ENCODE measurements at regions not wholly inside any gene's neighbourhood (a gene's known extent, or its start where the extent isn't known, plus 50 kb on each side); places are given as distances from the start of the nearest gene placed in this dataset.

GRCh38 chr5:27969157-27969556, 930.8 kb upstream of the CDH9 start:
- Mint-ChIP-seq H3K4me3 (ENCODE audit: unreplicated experiment) (no peak overlapping the region), H3K4me1 (ENCODE audit: low read depth) (no peaks in the 10 kb centered on the region), H3K27ac (ENCODE audit: unreplicated experiment) (no peak overlapping the region), H3K36me3 (ENCODE audit: low read depth) (peaks cover 2% of the 10 kb centered on the region), H3K9me3 (ENCODE audit: low read depth) (peaks cover 26% of the 10 kb centered on the region), H3K27me3 (ENCODE audit: low read depth) (no peaks in the 10 kb centered on the region)
- TF ChIP-seq, protein P1, sequence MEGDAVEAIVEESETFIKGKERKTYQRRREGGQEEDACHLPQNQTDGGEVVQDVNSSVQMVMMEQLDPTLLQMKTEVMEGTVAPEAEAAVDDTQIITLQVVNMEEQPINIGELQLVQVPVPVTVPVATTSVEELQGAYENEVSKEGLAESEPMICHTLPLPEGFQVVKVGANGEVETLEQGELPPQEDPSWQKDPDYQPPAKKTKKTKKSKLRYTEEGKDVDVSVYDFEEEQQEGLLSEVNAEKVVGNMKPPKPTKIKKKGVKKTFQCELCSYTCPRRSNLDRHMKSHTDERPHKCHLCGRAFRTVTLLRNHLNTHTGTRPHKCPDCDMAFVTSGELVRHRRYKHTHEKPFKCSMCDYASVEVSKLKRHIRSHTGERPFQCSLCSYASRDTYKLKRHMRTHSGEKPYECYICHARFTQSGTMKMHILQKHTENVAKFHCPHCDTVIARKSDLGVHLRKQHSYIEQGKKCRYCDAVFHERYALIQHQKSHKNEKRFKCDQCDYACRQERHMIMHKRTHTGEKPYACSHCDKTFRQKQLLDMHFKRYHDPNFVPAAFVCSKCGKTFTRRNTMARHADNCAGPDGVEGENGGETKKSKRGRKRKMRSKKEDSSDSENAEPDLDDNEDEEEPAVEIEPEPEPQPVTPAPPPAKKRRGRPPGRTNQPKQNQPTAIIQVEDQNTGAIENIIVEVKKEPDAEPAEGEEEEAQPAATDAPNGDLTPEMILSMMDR (IDR thresholded peaks at IDR 0.05): no peak
- DNase-seq (ENCODE audit: low spot score): no peak

DNA sequence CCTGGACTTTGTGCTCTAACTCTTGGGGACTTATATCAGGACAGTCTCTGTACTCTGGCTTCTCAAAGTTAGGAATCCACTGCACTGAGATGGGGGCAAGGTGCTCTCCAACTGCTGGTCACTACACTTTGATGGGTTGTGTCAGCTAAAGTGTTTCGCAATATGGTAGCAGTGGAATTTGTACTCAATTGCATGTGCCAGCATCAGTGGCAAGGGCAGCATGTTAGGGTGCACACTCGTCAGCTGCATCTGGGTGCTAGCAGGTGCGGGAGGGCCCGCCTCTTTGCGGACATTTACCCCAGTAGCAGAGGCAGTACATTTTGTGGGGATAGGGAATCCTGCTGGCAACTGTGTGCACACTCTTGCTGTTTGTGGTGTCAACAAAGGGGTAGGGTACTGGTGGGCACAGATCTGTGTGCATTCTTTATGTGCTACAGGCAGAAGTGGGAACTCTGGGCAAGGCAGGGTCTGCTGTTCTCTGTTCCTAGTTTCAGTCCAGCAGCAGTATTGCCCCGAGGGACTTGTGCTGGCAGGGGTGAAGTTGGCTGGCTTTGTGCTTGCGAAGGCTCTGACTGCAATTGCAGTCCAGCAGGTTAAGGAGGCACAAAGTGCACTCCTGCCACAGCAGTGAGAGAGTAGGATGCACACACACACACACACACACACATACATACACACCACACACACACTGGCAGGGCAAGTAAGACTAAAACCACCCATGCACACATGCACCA, 924.8 kb upstream of the CDH9 start:
- DNase-seq (ENCODE audit: low spot score): no peak
- Mint-ChIP-seq H3K27ac (ENCODE audit: unreplicated experiment) (no peak overlapping the region), H3K4me3 (ENCODE audit: unreplicated experiment) (no peak overlapping the region), H3K36me3 (ENCODE audit: low read depth) (peaks cover 2% of the 10 kb centered on the region), H3K4me1 (ENCODE audit: low read depth) (no peaks in the 10 kb centered on the region), H3K9me3 (ENCODE audit: low read depth) (peaks cover 55% of the 10 kb centered on the region), H3K27me3 (ENCODE audit: low read depth) (no peaks in the 10 kb centered on the region)
- TF ChIP-seq, protein P1 (IDR thresholded peaks at IDR 0.05): no peak

DNA sequence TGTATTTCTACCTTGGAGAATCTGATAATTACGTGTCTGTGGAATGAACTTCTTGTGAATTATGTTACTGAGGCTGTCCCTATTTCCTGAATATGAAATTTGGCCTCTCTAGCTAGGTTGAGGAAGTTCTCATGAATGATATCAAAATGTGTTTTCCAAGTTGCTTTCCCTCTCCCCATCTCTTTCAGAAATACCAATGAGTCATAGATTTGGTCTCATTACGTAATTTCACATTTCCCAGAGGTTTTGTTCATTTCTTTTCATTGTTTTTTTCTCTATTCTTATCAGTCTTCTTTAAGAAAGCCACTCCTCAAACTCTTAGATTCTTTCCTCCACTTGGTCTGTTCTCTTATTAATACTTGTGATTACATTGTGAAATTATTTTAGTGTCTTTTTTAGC, 923.8 kb upstream of the CDH9 start:
- H3K36me3 Mint-ChIP-seq (ENCODE audit: low read depth): peaks cover 2% of the 10 kb centered on the region
- H3K27ac Mint-ChIP-seq (ENCODE audit: unreplicated experiment): no peak overlapping the region
- peaks cover 62% of the 10 kb centered on the region for H3K9me3 Mint-ChIP-seq (ENCODE audit: low read depth)
- TF ChIP-seq, protein P1 (IDR thresholded peaks at IDR 0.05): no peak
- DNase-seq (ENCODE audit: low spot score): no peak
- H3K4me1 Mint-ChIP-seq (ENCODE audit: low read depth): no peaks in the 10 kb centered on the region
- H3K4me3 Mint-ChIP-seq (ENCODE audit: unreplicated experiment): no peak overlapping the region
- H3K27me3 Mint-ChIP-seq (ENCODE audit: low read depth): no peaks in the 10 kb centered on the region

DNA sequence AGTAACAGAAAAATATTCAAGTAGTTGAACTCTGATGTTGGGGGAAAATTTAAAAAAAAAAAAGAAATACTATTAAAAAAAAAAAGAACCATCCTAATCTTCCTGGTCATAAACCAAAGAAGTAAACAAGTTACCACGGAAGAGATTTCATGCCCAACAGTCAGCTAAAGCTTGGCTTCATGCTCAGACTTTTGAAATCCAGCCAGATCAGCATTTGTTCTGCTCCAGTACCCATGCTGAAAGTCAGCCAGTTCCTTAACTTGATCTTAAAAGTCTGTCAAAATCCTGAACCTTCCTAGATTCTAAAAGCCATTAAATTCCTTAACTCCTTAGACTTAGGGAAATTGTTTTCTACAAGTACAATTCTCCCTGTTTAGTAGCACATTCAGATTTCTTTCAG, 908.7 kb upstream of the CDH9 start:
- Mint-ChIP-seq H3K27me3 (ENCODE audit: low read depth) (no peaks in the 10 kb centered on the region), H3K9me3 (ENCODE audit: low read depth) (no peaks in the 10 kb centered on the region), H3K4me3 (ENCODE audit: unreplicated experiment) (no peak overlapping the region), H3K4me1 (ENCODE audit: low read depth) (no peaks in the 10 kb centered on the region), H3K36me3 (ENCODE audit: low read depth) (no peaks in the 10 kb centered on the region), H3K27ac (ENCODE audit: unreplicated experiment) (no peak overlapping the region)
- DNase-seq (ENCODE audit: low spot score): no peak
- TF ChIP-seq, protein P1 (IDR thresholded peaks at IDR 0.05): no peak

DNA sequence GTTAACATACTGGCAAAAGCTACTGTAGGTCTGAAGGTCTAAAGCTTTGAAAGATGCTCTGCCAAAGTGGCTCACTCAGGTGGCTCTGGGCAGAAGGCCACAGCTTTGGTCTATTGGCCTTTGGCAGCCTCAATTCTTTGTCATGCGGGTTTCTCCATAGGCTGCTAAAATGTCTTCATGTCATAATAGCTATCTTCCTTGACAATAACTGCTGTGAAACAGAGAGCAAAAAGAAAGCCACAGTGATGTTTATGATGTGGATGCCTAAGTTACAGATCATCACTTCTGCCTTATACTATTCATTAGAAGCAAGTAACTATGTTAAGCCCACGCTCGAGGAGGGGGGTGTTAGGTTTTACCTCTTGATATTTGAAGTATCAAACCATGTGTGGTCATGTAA, 906.1 kb upstream of the CDH9 start:
- TF ChIP-seq, protein P1 (IDR thresholded peaks at IDR 0.05): no peak
- Mint-ChIP-seq H3K27me3 (ENCODE audit: low read depth) (no peaks in the 10 kb centered on the region), H3K36me3 (ENCODE audit: low read depth) (no peaks in the 10 kb centered on the region), H3K9me3 (ENCODE audit: low read depth) (no peaks in the 10 kb centered on the region), H3K27ac (ENCODE audit: unreplicated experiment) (no peak overlapping the region), H3K4me1 (ENCODE audit: low read depth) (no peaks in the 10 kb centered on the region), H3K4me3 (ENCODE audit: unreplicated experiment) (no peak overlapping the region)
- no peak for DNase-seq (ENCODE audit: low spot score)
